NCI-H526 (cell line): ENCODE measurements at regions not wholly inside any gene's neighbourhood (a gene's known extent, or its start where the extent isn't known, plus 50 kb on each side); places are given as distances from the start of the nearest gene placed in this dataset.

Experiments used
- DNase-seq, 2 experiments: peaks; one replicate each; lab custom pipeline; 2025; lab: John Stamatoyannopoulos, UW

- no peak for DNase-seq
These were observed 73.6 kb downstream of the RFLNA start for GRCh38 chr12:124368421-124369032.

GRCh38 chr12:124365726-124366430 lies 71.0 kb downstream of the RFLNA start:
- DNase-seq, result no peak
